ENCODE measurements at regions not wholly inside any gene's neighbourhood (a gene's known extent, or its start where the extent isn't known, plus 50 kb on each side); places are given as distances from the start of the nearest gene placed in this dataset.

- Histone ChIP-seq H3K27ac (no peak overlapping the region), H3K27me3 (no peaks in the 10 kb centered on the region), H3K9me3 (ENCODE audit: low read depth) (no peaks in the 10 kb centered on the region), H3K4me1 (ENCODE audit: low read depth) (no peaks in the 10 kb centered on the region), H3K36me3 (no peaks in the 10 kb centered on the region), H3K4me3 (no peak overlapping the region)
- no peak for DNase-seq (ENCODE audit: low read depth in 1 of 2, low spot score in 1 of 2)
- TF ChIP-seq, protein P1, sequence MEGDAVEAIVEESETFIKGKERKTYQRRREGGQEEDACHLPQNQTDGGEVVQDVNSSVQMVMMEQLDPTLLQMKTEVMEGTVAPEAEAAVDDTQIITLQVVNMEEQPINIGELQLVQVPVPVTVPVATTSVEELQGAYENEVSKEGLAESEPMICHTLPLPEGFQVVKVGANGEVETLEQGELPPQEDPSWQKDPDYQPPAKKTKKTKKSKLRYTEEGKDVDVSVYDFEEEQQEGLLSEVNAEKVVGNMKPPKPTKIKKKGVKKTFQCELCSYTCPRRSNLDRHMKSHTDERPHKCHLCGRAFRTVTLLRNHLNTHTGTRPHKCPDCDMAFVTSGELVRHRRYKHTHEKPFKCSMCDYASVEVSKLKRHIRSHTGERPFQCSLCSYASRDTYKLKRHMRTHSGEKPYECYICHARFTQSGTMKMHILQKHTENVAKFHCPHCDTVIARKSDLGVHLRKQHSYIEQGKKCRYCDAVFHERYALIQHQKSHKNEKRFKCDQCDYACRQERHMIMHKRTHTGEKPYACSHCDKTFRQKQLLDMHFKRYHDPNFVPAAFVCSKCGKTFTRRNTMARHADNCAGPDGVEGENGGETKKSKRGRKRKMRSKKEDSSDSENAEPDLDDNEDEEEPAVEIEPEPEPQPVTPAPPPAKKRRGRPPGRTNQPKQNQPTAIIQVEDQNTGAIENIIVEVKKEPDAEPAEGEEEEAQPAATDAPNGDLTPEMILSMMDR (IDR thresholded peaks at IDR 0.05; ENCODE audit: low read depth, low read length) = no peak
Observed at GRCh38 chr22:48275412-48275811, 1513.0 kb downstream of the TBC1D22A start.

GRCh38 chr22:48270731-48271130 lies 1508.3 kb downstream of the TBC1D22A start:
- no peak overlapping the region for H3K4me3 ChIP-seq
- no peak for DNase-seq (ENCODE audit: low read depth in 1 of 2, low spot score in 1 of 2)
- H3K27me3 ChIP-seq = no peaks in the 10 kb centered on the region
- no peaks in the 10 kb centered on the region for H3K9me3 ChIP-seq (ENCODE audit: low read depth)
- H3K4me1 ChIP-seq (ENCODE audit: low read depth) = no peaks in the 10 kb centered on the region
- no peaks in the 10 kb centered on the region for H3K36me3 ChIP-seq
- TF ChIP-seq, protein P1 (IDR thresholded peaks at IDR 0.05; ENCODE audit: low read depth, low read length) = no peak
- no peak overlapping the region for H3K27ac ChIP-seq

DNA sequence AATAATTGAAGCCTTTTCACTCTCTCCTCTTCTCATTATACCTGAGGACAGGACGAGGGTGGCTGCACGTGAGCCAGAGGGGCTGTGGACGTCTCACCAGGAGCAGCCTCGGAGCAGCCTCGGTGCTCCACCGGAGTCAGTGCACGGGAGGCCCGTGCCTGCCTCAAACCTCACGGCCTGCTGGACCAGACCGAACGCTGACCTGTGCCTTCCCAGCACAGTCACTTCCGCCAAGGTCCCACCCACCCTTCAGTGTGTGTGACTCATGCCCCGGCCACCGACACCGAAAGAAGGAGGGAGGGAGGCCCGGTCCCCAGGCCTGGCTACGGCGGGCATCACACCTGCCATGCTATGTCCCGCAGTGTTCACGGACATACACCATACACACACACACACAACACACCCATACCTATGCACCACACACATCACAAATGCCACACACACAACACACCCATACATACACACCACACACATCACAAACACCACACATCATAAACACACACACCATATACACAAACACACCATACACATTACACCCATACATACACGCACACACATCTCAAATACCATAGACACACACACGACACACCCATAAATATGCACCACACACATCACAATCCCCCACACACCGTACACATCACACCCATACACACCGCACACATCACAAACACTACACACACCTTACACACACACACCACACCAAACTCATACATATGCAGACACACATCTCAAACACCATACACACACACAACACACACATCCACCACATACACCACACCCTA lies 1506.5 kb downstream of the TBC1D22A start:
- H3K4me3 ChIP-seq = no peak overlapping the region
- no peaks in the 10 kb centered on the region for H3K9me3 ChIP-seq (ENCODE audit: low read depth)
- TF ChIP-seq, protein P1 (IDR thresholded peaks at IDR 0.05; ENCODE audit: low read depth, low read length) = no peak
- H3K4me1 ChIP-seq (ENCODE audit: low read depth) = no peaks in the 10 kb centered on the region
- H3K27ac ChIP-seq = no peak overlapping the region
- H3K27me3 ChIP-seq = no peaks in the 10 kb centered on the region
- no peaks in the 10 kb centered on the region for H3K36me3 ChIP-seq
- no peak for DNase-seq (ENCODE audit: low read depth in 1 of 2, low spot score in 1 of 2)

DNA sequence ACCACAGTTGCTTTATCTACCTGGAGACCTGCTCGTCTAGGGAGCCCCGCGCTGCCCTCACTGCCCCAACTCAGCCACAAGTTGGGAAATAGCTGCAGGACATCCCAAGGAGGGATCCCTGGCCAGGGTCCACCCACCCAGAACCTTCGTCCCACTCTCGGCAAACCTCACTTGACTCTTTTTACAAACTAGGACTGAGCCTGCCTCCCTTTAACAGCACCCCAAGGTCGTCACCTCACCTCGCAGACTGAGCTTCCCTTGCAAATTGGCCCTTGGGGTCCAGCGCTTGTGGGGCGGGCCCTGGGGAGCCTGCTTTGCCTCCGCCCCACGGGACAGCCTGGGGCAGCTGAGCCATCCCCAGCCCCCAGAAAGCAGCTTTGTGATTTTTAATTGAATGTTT lies 1505.8 kb downstream of the TBC1D22A start:
- no peak for DNase-seq (ENCODE audit: low read depth in 1 of 2, low spot score in 1 of 2)
- TF ChIP-seq, protein P1 (IDR thresholded peaks at IDR 0.05; ENCODE audit: low read depth, low read length) = no peak
- Histone ChIP-seq H3K27me3 (no peaks in the 10 kb centered on the region), H3K4me3 (no peak overlapping the region), H3K36me3 (no peaks in the 10 kb centered on the region), H3K27ac (no peak overlapping the region), H3K4me1 (ENCODE audit: low read depth) (no peaks in the 10 kb centered on the region), H3K9me3 (ENCODE audit: low read depth) (no peaks in the 10 kb centered on the region)

- Histone ChIP-seq H3K9me3 (ENCODE audit: low read depth) (no peaks in the 10 kb centered on the region), H3K4me1 (ENCODE audit: low read depth) (no peaks in the 10 kb centered on the region), H3K27me3 (no peaks in the 10 kb centered on the region), H3K36me3 (no peaks in the 10 kb centered on the region), H3K4me3 (no peak overlapping the region), H3K27ac (no peak overlapping the region)
- TF ChIP-seq, protein P1 (IDR thresholded peaks at IDR 0.05; ENCODE audit: low read depth, low read length) = no peak
- DNase-seq (ENCODE audit: low read depth in 1 of 2, low spot score in 1 of 2) = no peak
Observed at GRCh38 chr22:48267681-48268080, 1505.2 kb downstream of the TBC1D22A start.
